GM23338 (cell line): ENCODE measurements at regions not wholly inside any gene's neighbourhood (a gene's known extent, or its start where the extent isn't known, plus 50 kb on each side); places are given as distances from the start of the nearest gene placed in this dataset.

Experiments used
- CREB1 ChIP-seq: fragments of 250-450 bp; sonication (Bioruptor Pico); IDR thresholded peaks from 2 replicates; pipeline ENCODE4 v1.5.0; 2020; ENCODE audit warnings: low read depth, mild to moderate bottlenecking, moderate library complexity
- CTCF ChIP-seq, 2 experiments: fragments of 200-600 bp in 1 of 2; sonication (generic) in 1 of 2; conservative IDR thresholded peaks; 2 replicates each; pipeline versions ENCODE4 v1.5.1 to v1.6.1; 2016 to 2017; ENCODE audit warnings: antibody characterized with exemption in 2 of 2, low read depth in 2 of 2, mild to moderate bottlenecking in 2 of 2, moderate library complexity in 1 of 2
- EZH2 ChIP-seq: fragments of 200-600 bp; sonication (generic); IDR thresholded peaks from one replicate; pipeline ENCODE4 v1.8.0; 2017; ENCODE audit warnings: antibody characterized with exemption, mild to moderate bottlenecking, low read depth; ENCODE audit not compliant: unreplicated experiment
- EZH2phosphoT487 ChIP-seq: fragments of 200-600 bp; sonication (generic); IDR thresholded peaks from one replicate; pipeline ENCODE4 v1.8.1; 2018; ENCODE audit warnings: antibody characterized with exemption; ENCODE audit not compliant: unreplicated experiment
- JUNB ChIP-seq: IDR thresholded peaks from one replicate; pipeline ENCODE4 v1.6.1; 2016; ENCODE audit warnings: antibody characterized with exemption; ENCODE audit not compliant: unreplicated experiment
- POLR2AphosphoS5 ChIP-seq: IDR thresholded peaks from 2 replicates; pipeline ENCODE4 v1.6.1; 2016; ENCODE audit warnings: antibody characterized with exemption, low read depth
- ZNF331 ChIP-seq: fragments of 250-450 bp; sonication (Bioruptor Pico); IDR thresholded peaks from 2 replicates; pipeline ENCODE4 v1.5.0; 2020; ENCODE audit warnings: low read depth, mild to moderate bottlenecking, moderate library complexity
- TF ChIP-seq, protein P1 (sequence below): IDR thresholded peaks from 2 replicates; pipeline ENCODE4 v1.6.1; 2016; ENCODE audit warnings: antibody characterized with exemption

- TF ChIP-seq EZH2 = no peak
- no peak for TF ChIP-seq POLR2AphosphoS5
- TF ChIP-seq ZNF331 = no peak
- TF ChIP-seq CTCF (conservative IDR thresholded peaks at IDR 0.05; ENCODE audit: low read depth in 2 of 2) = no peak
- no peak for TF ChIP-seq EZH2phosphoT487
- no peak for TF ChIP-seq JUNB
- TF ChIP-seq, protein P1, sequence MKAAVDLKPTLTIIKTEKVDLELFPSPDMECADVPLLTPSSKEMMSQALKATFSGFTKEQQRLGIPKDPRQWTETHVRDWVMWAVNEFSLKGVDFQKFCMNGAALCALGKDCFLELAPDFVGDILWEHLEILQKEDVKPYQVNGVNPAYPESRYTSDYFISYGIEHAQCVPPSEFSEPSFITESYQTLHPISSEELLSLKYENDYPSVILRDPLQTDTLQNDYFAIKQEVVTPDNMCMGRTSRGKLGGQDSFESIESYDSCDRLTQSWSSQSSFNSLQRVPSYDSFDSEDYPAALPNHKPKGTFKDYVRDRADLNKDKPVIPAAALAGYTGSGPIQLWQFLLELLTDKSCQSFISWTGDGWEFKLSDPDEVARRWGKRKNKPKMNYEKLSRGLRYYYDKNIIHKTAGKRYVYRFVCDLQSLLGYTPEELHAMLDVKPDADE = no peak
- no peak for TF ChIP-seq CREB1
Measured at GRCh38 chr7:57218196-57218716, 86.0 kb upstream of the ZNF479 start.
